ENCODE measurements at regions not wholly inside any gene's neighbourhood (a gene's known extent, or its start where the extent isn't known, plus 50 kb on each side); places are given as distances from the start of the nearest gene placed in this dataset.
"Not testable (repeated sequence)": the region's sequence is repeated elsewhere in the genome, so short reads cannot be mapped to it uniquely, and the experiment has no call there.

DNA sequence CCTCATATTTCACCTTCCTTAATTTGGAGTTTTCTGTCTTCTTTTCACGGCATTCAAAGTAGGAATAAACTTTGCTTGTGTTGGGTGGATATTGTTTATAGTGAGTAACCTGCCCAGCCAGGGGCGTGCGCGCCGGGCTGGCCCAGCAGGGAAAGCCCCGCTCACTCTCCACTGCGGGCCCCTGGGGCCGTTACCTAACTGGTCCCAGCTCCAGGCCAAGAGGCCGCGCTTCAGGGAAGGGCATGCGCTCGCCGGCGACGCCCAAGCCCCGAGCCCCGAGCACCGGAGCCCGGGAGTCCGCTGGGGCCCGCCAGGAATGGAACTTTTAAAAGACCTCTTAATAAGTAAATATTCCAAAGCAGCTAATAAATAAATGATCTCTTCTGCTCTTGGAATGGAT is 601.3 kb upstream of the ANKRD30A start:
- TF ChIP-seq, protein P1, sequence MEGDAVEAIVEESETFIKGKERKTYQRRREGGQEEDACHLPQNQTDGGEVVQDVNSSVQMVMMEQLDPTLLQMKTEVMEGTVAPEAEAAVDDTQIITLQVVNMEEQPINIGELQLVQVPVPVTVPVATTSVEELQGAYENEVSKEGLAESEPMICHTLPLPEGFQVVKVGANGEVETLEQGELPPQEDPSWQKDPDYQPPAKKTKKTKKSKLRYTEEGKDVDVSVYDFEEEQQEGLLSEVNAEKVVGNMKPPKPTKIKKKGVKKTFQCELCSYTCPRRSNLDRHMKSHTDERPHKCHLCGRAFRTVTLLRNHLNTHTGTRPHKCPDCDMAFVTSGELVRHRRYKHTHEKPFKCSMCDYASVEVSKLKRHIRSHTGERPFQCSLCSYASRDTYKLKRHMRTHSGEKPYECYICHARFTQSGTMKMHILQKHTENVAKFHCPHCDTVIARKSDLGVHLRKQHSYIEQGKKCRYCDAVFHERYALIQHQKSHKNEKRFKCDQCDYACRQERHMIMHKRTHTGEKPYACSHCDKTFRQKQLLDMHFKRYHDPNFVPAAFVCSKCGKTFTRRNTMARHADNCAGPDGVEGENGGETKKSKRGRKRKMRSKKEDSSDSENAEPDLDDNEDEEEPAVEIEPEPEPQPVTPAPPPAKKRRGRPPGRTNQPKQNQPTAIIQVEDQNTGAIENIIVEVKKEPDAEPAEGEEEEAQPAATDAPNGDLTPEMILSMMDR (IDR thresholded peaks at IDR 0.05 in 2 of 3, conservative IDR thresholded peaks at IDR 0.05 in 1 of 3; ENCODE audit: borderline replicate concordance in 1 of 3, insufficient read depth in 1 of 3, low read depth in 2 of 3, low read length in 2 of 3) = not testable (repeated sequence)
- not testable (repeated sequence) for TF ChIP-seq JUND (IDR thresholded peaks at IDR 0.05); EGR1 (IDR thresholded peaks at IDR 0.05; ENCODE audit: low read depth); SRF (IDR thresholded peaks at IDR 0.05; ENCODE audit: low read depth)
